Endothelial cell of hepatic sinusoid (primary cell): ENCODE measurements at regions not wholly inside any gene's neighbourhood (a gene's known extent, or its start where the extent isn't known, plus 50 kb on each side); places are given as distances from the start of the nearest gene placed in this dataset.

ENCODE experiments used
- in situ Hi-C: cut with HindIII; loops from 2 replicates; pipeline ENCODE4 v1.10.0; 2017; ENCODE audit warnings: low sequenced_read_pairs

GRCh38 chr9:2311920-2312319 is 296.8 kb downstream of the SMARCA2 start:
- in situ Hi-C loops: no loop called here

GRCh38 chr9:2313512-2313911 is 298.4 kb downstream of the SMARCA2 start:
- in situ Hi-C loops: no loop called here

GRCh38 chr9:2317591-2317990 is 302.4 kb downstream of the SMARCA2 start:
- in situ Hi-C loops: no loop called here

GRCh38 chr9:2319421-2319820 is 302.2 kb upstream of the VLDLR start:
- in situ Hi-C loops: no loop called here

GRCh38 chr9:2320114-2320513 is 301.5 kb upstream of the VLDLR start:
- in situ Hi-C loops: no loop called here

DNA sequence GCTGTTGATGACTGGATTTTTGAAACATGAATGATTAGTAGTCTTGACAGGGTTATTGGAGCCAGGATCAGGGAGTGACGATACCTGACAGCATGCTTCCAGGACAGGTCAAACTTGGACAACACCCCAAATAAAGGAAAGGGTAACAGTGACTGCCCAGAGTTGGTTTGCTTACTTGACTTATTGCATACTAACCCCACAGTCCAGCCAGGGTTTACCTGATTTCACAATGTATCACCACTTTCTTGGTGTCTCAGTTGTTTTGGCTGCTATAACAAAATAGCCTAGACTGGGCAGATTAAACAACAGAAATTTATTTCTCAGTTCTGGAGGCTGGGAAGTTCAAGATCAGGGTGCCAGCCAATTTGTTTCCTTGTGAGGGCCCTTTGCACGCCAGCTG is 301.0 kb upstream of the VLDLR start:
- in situ Hi-C loops: no loop called here

- in situ Hi-C loops: no loop called here
Measured at GRCh38 chr9:2321523-2322148, 300.0 kb upstream of the VLDLR start.

DNA sequence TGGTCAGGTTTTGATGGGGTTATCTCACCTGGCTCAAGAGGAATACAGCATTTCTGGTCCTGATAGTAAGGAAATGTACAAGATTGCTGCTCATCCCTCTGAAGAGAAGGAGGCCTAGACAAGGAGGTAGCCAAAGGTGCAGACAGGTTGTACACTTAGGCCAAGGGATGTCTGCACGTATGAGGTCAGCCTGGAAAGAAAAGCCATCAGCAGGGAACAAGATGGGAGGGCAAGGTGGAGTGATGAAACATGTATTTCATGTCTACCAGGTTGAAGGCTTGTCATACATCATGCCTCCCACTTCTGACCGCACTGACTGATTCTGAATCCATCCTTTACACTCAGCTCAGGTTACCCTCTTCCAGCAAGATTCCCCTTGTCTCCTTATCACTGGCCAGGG is 296.8 kb upstream of the VLDLR start:
- in situ Hi-C loops: no loop called here

GRCh38 chr9:2332663-2333062 is 288.9 kb upstream of the VLDLR start:
- in situ Hi-C loops: no loop called here

- in situ Hi-C loops: no loop called here
Measured at GRCh38 chr9:2335260-2335659, 286.3 kb upstream of the VLDLR start.

- in situ Hi-C loops: no loop called here
Measured at GRCh38 chr9:2336055-2336454, 285.5 kb upstream of the VLDLR start.

DNA sequence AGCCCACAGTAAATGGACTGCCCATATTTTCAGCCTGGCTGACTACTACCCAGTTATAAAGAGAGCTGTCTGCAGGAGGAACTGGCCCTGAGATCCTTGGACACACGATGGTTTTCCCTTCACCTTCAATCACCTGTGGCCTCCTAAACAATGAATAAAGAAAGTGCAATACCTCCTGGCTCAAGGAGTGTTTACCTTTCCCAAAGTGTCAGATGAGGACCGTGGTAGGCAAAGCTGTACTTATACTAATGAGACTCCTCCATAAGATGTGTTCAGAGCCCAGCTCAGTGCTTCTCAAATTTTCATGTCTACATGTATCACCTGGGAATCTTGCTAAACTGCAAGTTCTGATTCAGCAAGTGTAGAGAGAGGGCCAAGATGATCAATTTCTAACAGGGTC is 284.5 kb upstream of the VLDLR start:
- in situ Hi-C loops: no loop called here

- in situ Hi-C loops: no loop called here
Measured at GRCh38 chr9:2337627-2338026, 284.0 kb upstream of the VLDLR start.

- in situ Hi-C loops: no loop called here
Measured at GRCh38 chr9:2338777-2339365, 282.7 kb upstream of the VLDLR start.

DNA sequence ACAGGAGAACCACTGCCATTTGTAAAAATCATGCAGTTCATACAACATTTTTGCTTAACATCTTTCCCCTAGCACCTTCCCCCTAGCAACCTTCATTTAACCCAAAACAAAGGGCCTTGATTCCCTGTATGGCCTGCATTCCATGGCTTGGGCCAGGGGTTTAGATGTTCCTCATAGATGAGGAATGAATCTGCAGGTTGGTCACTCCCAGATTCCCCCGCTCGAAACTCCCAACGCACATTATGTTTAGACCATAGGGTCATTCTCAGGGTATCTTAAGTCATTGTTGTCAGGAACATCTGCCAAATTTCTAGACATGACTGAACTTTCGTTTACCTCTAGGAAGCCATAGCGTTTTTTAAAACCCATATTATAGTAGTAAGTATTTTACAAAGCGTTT is 282.2 kb upstream of the VLDLR start:
- in situ Hi-C loops: no loop called here

GRCh38 chr9:2340046-2340760 is 281.4 kb upstream of the VLDLR start:
- in situ Hi-C loops: no loop called here

- in situ Hi-C loops: no loop called here
Measured at GRCh38 chr9:2341126-2341525, 280.5 kb upstream of the VLDLR start.

GRCh38 chr9:2341956-2342355 is 279.6 kb upstream of the VLDLR start:
- in situ Hi-C loops: no loop called here

DNA sequence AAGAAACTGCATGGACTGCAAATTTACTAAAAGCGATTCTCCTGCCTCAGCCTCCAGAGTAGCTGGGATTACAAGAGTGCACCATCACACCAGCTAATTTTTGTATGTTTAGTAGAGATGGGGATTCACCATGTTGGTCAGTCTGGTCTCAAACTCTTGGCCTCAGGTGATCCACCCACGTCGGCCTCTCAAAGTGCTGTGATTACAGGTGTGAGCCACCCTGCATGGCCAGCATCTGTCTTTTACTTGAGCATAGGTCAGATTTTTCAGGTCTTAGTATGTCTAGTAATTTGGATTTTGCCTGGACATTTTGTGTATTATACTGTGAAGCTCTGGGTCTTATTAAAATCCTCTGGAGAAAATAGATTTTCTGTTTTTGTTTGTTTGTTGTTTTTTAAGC is 277.8 kb upstream of the VLDLR start:
- in situ Hi-C loops: no loop called here

- in situ Hi-C loops: no loop called here
Measured at GRCh38 chr9:2344436-2344835, 277.2 kb upstream of the VLDLR start.

DNA sequence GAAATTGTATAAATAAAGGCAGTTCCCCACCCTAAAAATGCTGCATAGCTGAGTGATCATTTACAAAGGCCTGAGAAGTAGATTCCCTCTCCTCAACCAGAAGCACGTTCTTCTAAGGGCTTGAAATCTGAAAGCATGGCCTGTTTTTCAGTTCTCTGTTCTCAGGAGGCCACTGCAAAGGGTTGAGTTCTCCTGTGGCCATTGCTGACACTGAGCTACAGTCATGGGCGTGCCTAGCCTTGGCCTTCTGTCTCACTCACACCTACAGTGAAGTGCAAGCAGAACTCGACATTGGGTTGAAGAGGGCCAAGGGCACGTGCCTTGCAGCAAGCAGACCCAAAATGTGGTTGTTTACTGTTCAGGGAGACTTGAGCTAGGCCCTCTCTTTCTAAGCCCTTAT is 276.6 kb upstream of the VLDLR start:
- in situ Hi-C loops: no loop called here

DNA sequence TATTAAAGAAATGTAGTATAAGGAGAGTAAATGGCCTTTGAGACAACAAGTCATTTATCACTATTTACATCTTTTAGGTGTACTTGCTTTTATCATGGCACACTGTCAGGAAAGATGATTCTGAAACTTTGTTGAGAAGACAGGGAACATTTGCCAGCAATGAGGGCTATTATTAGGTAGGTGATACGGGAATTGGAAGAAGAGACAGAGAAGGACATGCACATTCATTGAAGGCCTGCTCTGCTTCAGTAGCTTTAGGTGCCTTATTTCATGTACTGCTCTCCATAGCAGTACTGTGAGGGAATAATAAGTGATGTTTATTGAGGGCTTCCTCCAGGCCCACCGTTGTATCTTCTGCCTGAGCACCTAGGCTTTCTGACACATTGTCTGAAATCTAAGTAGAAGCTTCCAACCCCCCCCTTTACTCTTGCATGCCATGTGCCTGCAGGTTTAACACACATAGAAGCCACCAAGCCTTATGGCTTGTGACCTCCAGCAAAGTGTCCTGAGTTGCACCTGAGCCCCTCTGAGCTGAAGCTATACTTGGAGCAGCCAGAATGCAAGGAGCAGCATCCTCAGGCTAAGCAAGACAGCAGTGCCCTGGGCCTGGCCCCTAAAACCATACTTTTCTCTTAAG is 275.2 kb upstream of the VLDLR start:
- in situ Hi-C loops: no loop called here
